ENCODE measurements at regions not wholly inside any gene's neighbourhood (a gene's known extent, or its start where the extent isn't known, plus 50 kb on each side); places are given as distances from the start of the nearest gene placed in this dataset.

DNA sequence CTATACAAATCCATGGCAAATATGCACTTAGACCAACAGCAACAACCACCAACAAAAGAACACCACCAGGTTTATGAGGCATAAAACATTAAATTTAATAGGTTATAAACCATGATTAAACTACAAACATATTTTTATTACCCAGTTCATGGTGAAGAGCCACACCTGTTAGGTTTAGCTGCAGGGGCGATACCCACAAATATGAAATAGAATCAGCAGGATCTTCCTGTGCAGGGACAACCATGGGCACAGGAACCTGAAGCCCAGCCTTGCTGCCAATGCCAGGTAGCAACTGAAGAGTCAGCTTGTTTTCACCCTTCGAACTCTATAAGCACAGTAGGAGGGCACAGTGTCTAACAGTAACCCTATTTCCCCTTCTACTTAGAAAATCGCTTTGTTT, 675.0 kb downstream of the SATB2 start:
- TF ChIP-seq POLR2A (IDR thresholded peaks at IDR 0.05) (no peak), CTCF (IDR thresholded peaks at IDR 0.05) (no peak)

Measured in suprapubic skin (tissue), 3 donors.